HepG2 (cell line): ENCODE measurements at regions not wholly inside any gene's neighbourhood (a gene's known extent, or its start where the extent isn't known, plus 50 kb on each side); places are given as distances from the start of the nearest gene placed in this dataset.

Source experiments
- ATAC-seq: fragments of 200-7000 bp; cut with Tn5 transposase; 3 replicates; pipeline ENCODE4 v1.9.1; 2020; ENCODE audit warnings: mild to moderate bottlenecking, moderate library complexity
- BruUV-seq: library from RNA; stranded (reverse); fragments of 400-500 nt; replicated peaks from 2 replicates; lab custom pipeline; 2021; lab: Mats Ljungman, UMichigan
- CTCF ChIA-PET: fragments of 300-600 bp; formaldehyde crosslinking; extraction: SDS; loops from one replicate; lab custom pipeline; 2021; ENCODE audit warnings: low total read pairs, inconsistent platforms, low intra/inter-chr PET ratio; lab: Yijun Ruan, JAX
- POLR2A ChIA-PET: fragments of 350-600 bp; sonication (Branson Sonifier 250); formaldehyde crosslinking; loops from one replicate; lab custom pipeline; 2020; ENCODE audit warnings: antibody characterized with exemption, inconsistent platforms; lab: Yijun Ruan, JAX
- DNase-seq: peaks from one replicate; pipeline ENCODE4 v3.0.0-alpha.2; 2015; ENCODE audit warnings: low spot score
- FAIRE-seq: peaks from 3 replicates; lab custom pipeline; 2011; peaks lifted over from hg19 to GRCh38; lab: Jason Lieb, UNC
- H2AFZ ChIP-seq: one replicate; pipeline ENCODE4 v1.6.1; 2011; ENCODE audit warnings: low read length, inconsistent platforms
- H3K27ac ChIP-seq: fragments of 300-600 bp; 3 replicates; pipeline ENCODE4 v1.8.0; 2011; ENCODE audit warnings: mixed run types, mild to moderate bottlenecking, mixed read lengths, low read length, inconsistent platforms; ENCODE audit not compliant: insufficient read depth; ENCODE audit errors: extremely low read length
- H3K27me3 ChIP-seq, 2 experiments: fragments of 200-600 bp in 1 of 2; 2 replicates in 1 of 2; 3 replicates in 1 of 2; pipeline versions ENCODE4 v1.6.0 to v1.8.0; 2011; ENCODE audit warnings: low read length in 2 of 2, mild to moderate bottlenecking in 2 of 2, moderate library complexity in 2 of 2, inconsistent platforms in 1 of 2; ENCODE audit not compliant: insufficient read depth in 2 of 2, control insufficient read depth in 1 of 2
- H3K36me3 ChIP-seq, 2 experiments: fragments of 200-600 bp in 1 of 2; replicated peaks in 1 of 2; 2 replicates in 1 of 2; 3 replicates in 1 of 2; pipeline versions ENCODE4 v1.5.1 to v1.8.0; 2011; ENCODE audit warnings: low read length in 2 of 2, inconsistent platforms in 1 of 2; ENCODE audit not compliant: insufficient read depth in 2 of 2, control insufficient read depth in 1 of 2
- H3K4me1 ChIP-seq: 2 replicates; pipeline ENCODE4 v1.5.1; 2012; ENCODE audit warnings: low read length, inconsistent platforms; ENCODE audit not compliant: insufficient read depth
- H3K4me2 ChIP-seq: 2 replicates; pipeline ENCODE4 v1.6.0; 2011; ENCODE audit warnings: low read depth, low read length, inconsistent platforms
- H3K4me3 ChIP-seq, 3 experiments: fragments of 200-600 bp in 1 of 3; sonication (generic), shearing (Covaris generic) in 1 of 3; replicated peaks in 1 of 3; 2 replicates each; pipeline ENCODE4 v1.5.1; 2011 to 2016; ENCODE audit warnings: low read length in 3 of 3, inconsistent platforms in 2 of 3, low read depth in 2 of 3, mild to moderate bottlenecking in 2 of 3, control low read depth in 1 of 3, mixed read lengths in 1 of 3; ENCODE audit not compliant: insufficient read depth in 1 of 3
- H3K79me2 ChIP-seq: one replicate; pipeline ENCODE4 v1.6.1; 2011; ENCODE audit warnings: low read length, inconsistent platforms; ENCODE audit not compliant: insufficient read depth
- H3K9ac ChIP-seq: 2 replicates; pipeline ENCODE4 v1.6.0; 2011; ENCODE audit warnings: mild to moderate bottlenecking, low read depth, low read length, inconsistent platforms; ENCODE audit not compliant: insufficient read depth
- H3K9me3 ChIP-seq: 2 replicates; pipeline ENCODE4 v1.5.1; 2012; ENCODE audit warnings: mild to moderate bottlenecking, low read length
- H4K20me1 ChIP-seq: 2 replicates; pipeline ENCODE4 v1.6.0; 2011; ENCODE audit warnings: inconsistent platforms, mild to moderate bottlenecking, low read length, moderate library complexity; ENCODE audit not compliant: insufficient read depth
- AGO2 ChIP-seq: fragments of 200-400 bp; formaldehyde crosslinking; optimal IDR thresholded peaks from 2 replicates; pipeline ENCODE3; 2017; ENCODE audit warnings: mild to moderate bottlenecking, low read depth, low read length, moderate library complexity
- HNRNPH1 ChIP-seq: fragments of 200-400 bp; formaldehyde crosslinking; optimal IDR thresholded peaks from 2 replicates; pipeline ENCODE3; 2017; ENCODE audit warnings: mild to moderate bottlenecking, low read depth, low read length
- HNRNPUL1 ChIP-seq: fragments of 200-400 bp; formaldehyde crosslinking; IDR thresholded peaks from 2 replicates; pipeline ENCODE4 v1.6.1; 2017; ENCODE audit warnings: low read depth, mild to moderate bottlenecking, low read length, moderate library complexity
- MEF2D ChIP-seq: sonication (generic); formaldehyde crosslinking; IDR thresholded peaks from 2 replicates; pipeline ENCODE4 v1.5.1; 2020; ENCODE audit warnings: mild to moderate bottlenecking, missing genetic modification reagents
- SRF ChIP-seq: IDR thresholded peaks from 2 replicates; pipeline ENCODE4 v1.6.1; 2011; ENCODE audit warnings: mild to moderate bottlenecking, low read depth, low read length, moderate library complexity
- ZMYM4 ChIP-seq: sonication (generic); formaldehyde crosslinking; IDR thresholded peaks from 2 replicates; pipeline ENCODE4 v1.8.1; 2023; ENCODE audit warnings: mild to moderate bottlenecking, missing genetic modification reagents
- ZNF124 ChIP-seq: sonication (generic); formaldehyde crosslinking; IDR thresholded peaks from 2 replicates; pipeline ENCODE4 v1.4.0; 2020; ENCODE audit warnings: missing genetic modification reagents
- ZNF468 ChIP-seq: sonication (generic); formaldehyde crosslinking; IDR thresholded peaks from 2 replicates; pipeline ENCODE4 v1.8.0; 2022; ENCODE audit warnings: mild to moderate bottlenecking, moderate library complexity, missing genetic modification reagents
- ZNF510 ChIP-seq: sonication (generic); formaldehyde crosslinking; IDR thresholded peaks from 2 replicates; pipeline ENCODE4 v1.4.0; 2020; ENCODE audit warnings: low read depth, mild to moderate bottlenecking, missing genetic modification reagents
- ZNF546 ChIP-seq: sonication (generic); formaldehyde crosslinking; conservative IDR thresholded peaks from 2 replicates; pipeline ENCODE4 v1.8.1; 2023; ENCODE audit warnings: mild to moderate bottlenecking, missing genetic modification reagents
- ZNF562 ChIP-seq: sonication (generic); formaldehyde crosslinking; IDR thresholded peaks from 2 replicates; pipeline ENCODE4 v1.8.0; 2022; ENCODE audit warnings: missing genetic modification reagents, borderline replicate concordance
- ZNF616 ChIP-seq: sonication (generic); formaldehyde crosslinking; IDR thresholded peaks from 2 replicates; pipeline ENCODE4 v1.5.0; 2020; ENCODE audit warnings: low read depth, mild to moderate bottlenecking, missing genetic modification reagents
- ZNF841 ChIP-seq: sonication (generic); formaldehyde crosslinking; IDR thresholded peaks from 2 replicates; pipeline ENCODE4 v1.8.1; 2023; ENCODE audit warnings: missing genetic modification reagents, borderline replicate concordance
- WGBS: methylation state at CpG from one replicate; pipeline ENCODE4 v1.1.6; 2017; ENCODE audit warnings: low lambda C conversion rate; 5-methylcytosine and 5-hydroxymethylcytosine counted together
- in situ Hi-C: cut with HindIII; loops from 2 replicates; pipeline ENCODE4 v1.10.0; 2017; ENCODE audit warnings: low pct_unique_long_range_greater_than_20kb; ENCODE audit not compliant: extremely low pct_ligation_motif_present
- intact Hi-C: fragments of 100-400 bp; cut with micrococcal nuclease; formaldehyde crosslinking; loops from one replicate; pipeline ENCODE4 v1.10.0; 2022; ENCODE audit not compliant: unreplicated experiment
- TF ChIP-seq, protein P1 (sequence below): sonication (generic); formaldehyde crosslinking; IDR thresholded peaks from 2 replicates; pipeline ENCODE4 v1.4.0; 2020; ENCODE audit warnings: missing genetic modification reagents, low read depth, mild to moderate bottlenecking, borderline replicate concordance
- TF ChIP-seq, protein P2 (sequence below), 2 experiments: IDR thresholded peaks; 2 replicates each; pipeline ENCODE4 v1.6.1; 2011 to 2012; ENCODE audit warnings: low read length in 2 of 2, borderline replicate concordance in 1 of 2, low read depth in 1 of 2, mild to moderate bottlenecking in 1 of 2, moderate library complexity in 1 of 2

DNA sequence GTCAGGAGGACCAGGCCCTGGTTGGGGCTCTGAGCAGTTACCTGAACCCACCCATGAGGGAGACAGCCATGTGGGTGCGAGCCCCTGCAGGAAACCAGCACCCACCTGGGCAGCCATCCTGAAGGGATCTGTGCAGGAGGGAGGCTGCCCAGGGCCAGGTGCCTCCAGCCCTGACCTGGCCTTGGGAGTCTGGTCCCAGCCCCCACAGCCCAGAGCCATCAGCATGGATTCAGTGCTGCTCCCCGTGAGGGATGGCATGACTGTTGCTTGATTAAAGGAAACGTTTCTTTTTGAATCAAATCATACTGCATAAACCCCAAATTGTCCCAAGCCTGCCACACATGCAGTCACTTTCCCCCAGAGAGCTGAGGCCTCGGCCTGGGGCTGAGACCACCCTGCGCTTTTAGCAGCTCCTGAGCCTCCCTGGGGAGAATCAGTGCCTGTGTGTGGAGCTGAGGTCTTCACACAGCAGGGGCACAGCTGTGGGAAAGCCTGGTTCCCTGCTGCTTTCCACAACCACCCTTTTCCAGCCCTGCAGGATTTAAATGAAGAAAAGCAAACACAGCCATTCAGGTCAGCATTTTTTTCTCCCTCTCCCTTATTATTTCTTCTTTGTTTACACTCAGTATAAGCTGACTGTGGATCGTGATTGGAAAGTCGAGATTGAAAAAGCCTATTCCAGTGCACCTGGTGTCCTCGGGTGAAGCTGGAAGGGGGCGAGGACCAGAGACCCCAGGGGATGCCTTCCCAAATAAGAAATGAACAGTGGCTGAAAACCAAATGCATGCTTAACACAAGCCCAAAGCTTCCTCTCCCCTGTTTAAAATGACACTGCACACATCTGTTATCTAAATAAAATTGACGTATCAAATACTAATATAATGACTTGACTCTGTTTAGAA, 283.9 kb downstream of the SMOC2 start:
- Histone ChIP-seq H3K27ac (no peak overlapping the region), H3K4me1 (no peaks in the 10 kb centered on the region), H3K27me3 (peaks cover 0 to 36% of the 10 kb centered on the region in 2 experiments; a peak in 3 of 5 replicates), H3K36me3 (no peaks in the 10 kb centered on the region), H3K9me3 (peaks cover 8% of the 10 kb centered on the region; the same call in 1 of the 2 replicates), H2AFZ (no peak overlapping the region), H3K79me2 (no peaks in the 10 kb centered on the region), H4K20me1 (no peaks in the 10 kb centered on the region), H3K4me2 (no peak overlapping the region), H3K4me3 (no peak overlapping the region), H3K9ac (no peak overlapping the region)
- ChIA-PET POLR2A (no interaction called here), CTCF (no interaction called here)
- under 1% methylated on average over 9 of the region's 10 CpGs for WGBS
- no TSS peak for BruUV-seq
- in situ Hi-C loops (no loop called here), intact Hi-C loops (no loop called here)
- no peak for DNase-seq
- no peak for FAIRE-seq
- no peak for ATAC-seq
- TF ChIP-seq HNRNPH1 (no peak), HNRNPUL1 (no peak), MEF2D (CRISPR knock-in tag) (no peak), ZNF562 (CRISPR knock-in tag) (no peak), ZNF510 (CRISPR knock-in tag) (no peak), ZMYM4 (CRISPR knock-in tag) (no peak), ZNF546 (CRISPR knock-in tag) (no peak), SRF (no peak), ZNF841 (CRISPR knock-in tag) (no peak), ZNF616 (CRISPR knock-in tag) (no peak), AGO2 (no peak), ZNF468 (CRISPR knock-in tag) (no peak), ZNF124 (CRISPR knock-in tag) (no peak)
- TF ChIP-seq, protein P1, sequence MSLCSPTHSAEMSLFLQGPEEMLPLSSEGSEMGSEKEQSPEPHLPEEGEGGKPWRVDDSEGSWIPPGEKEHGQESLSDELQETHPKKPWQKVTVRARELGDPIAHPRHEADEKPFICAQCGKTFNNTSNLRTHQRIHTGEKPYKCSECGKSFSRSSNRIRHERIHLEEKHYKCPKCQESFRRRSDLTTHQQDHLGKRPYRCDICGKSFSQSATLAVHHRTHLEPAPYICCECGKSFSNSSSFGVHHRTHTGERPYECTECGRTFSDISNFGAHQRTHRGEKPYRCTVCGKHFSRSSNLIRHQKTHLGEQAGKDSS (CRISPR knock-in tag): no peak
- TF ChIP-seq, protein P2, sequence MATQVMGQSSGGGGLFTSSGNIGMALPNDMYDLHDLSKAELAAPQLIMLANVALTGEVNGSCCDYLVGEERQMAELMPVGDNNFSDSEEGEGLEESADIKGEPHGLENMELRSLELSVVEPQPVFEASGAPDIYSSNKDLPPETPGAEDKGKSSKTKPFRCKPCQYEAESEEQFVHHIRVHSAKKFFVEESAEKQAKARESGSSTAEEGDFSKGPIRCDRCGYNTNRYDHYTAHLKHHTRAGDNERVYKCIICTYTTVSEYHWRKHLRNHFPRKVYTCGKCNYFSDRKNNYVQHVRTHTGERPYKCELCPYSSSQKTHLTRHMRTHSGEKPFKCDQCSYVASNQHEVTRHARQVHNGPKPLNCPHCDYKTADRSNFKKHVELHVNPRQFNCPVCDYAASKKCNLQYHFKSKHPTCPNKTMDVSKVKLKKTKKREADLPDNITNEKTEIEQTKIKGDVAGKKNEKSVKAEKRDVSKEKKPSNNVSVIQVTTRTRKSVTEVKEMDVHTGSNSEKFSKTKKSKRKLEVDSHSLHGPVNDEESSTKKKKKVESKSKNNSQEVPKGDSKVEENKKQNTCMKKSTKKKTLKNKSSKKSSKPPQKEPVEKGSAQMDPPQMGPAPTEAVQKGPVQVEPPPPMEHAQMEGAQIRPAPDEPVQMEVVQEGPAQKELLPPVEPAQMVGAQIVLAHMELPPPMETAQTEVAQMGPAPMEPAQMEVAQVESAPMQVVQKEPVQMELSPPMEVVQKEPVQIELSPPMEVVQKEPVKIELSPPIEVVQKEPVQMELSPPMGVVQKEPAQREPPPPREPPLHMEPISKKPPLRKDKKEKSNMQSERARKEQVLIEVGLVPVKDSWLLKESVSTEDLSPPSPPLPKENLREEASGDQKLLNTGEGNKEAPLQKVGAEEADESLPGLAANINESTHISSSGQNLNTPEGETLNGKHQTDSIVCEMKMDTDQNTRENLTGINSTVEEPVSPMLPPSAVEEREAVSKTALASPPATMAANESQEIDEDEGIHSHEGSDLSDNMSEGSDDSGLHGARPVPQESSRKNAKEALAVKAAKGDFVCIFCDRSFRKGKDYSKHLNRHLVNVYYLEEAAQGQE (IDR thresholded peaks at IDR 0.05; ENCODE audit: borderline replicate concordance in 1 of 2, low read depth in 1 of 2, low read length in 2 of 2): no peak
